K562 (cell line): ENCODE measurements at regions not wholly inside any gene's neighbourhood (a gene's known extent, or its start where the extent isn't known, plus 50 kb on each side); places are given as distances from the start of the nearest gene placed in this dataset.

Source experiments
- CHD7 ChIP-seq: fragments of 200-600 bp; sonication (generic); IDR thresholded peaks from one replicate; pipeline ENCODE4 v1.6.1; 2012; ENCODE audit warnings: mild to moderate bottlenecking, low read depth, low read length, inconsistent platforms
- MITF ChIP-seq: IDR thresholded peaks from 2 replicates; pipeline ENCODE4 v1.6.1; 2014; ENCODE audit warnings: antibody characterized with exemption
- RAD21 ChIP-seq, 2 experiments: fragments of 250-450 bp in 1 of 2; fragments of 450-650 bp in 1 of 2; sonication (Bioruptor Pico) in 1 of 2; formaldehyde crosslinking in 1 of 2; IDR thresholded peaks in 1 of 2; conservative IDR thresholded peaks in 1 of 2; 2 replicates each; pipeline versions ENCODE4 v1.4.0 to v1.8.0; 2020 to 2022; ENCODE audit warnings: mild to moderate bottlenecking in 2 of 2, moderate library complexity in 1 of 2

GRCh38 chr2:235106874-235107639 lies 155.2 kb downstream of the SH3BP4 start (continued):
- TF ChIP-seq CHD7 = no peak
- peak in 1 of 2 experiments; percentile 52; a peak in 2 of 4 replicates for TF ChIP-seq RAD21 (CRISPR knock-in tag; conservative IDR thresholded peaks at IDR 0.05 in 1 of 2, IDR thresholded peaks at IDR 0.05 in 1 of 2)
- no peak for TF ChIP-seq MITF
